ENCODE measurements at regions not wholly inside any gene's neighbourhood (a gene's known extent, or its start where the extent isn't known, plus 50 kb on each side); places are given as distances from the start of the nearest gene placed in this dataset.
"Not testable (repeated sequence)": the region's sequence is repeated elsewhere in the genome, so short reads cannot be mapped to it uniquely, and the experiment has no call there.

DNA sequence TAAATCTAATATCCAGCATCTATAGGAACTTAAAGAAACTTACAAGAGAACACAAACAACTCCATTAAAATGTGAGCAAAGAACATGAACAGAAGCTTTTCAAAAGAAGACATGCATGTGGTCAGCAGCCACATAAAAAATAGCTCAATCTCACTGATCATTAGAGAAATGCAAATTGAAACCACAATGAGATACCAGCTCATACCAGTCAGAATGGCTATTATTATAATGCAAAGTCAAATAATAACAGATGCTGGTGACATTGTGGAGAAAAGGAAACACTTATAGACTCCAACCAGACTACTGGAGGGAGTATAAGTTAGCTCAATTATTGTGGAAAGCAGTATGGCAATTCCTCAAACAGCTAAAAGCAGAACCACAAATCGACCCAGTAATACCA, 1314.5 kb downstream of the XPNPEP1 start:
- H3K27me3 ChIP-seq (ENCODE audit: insufficient read depth, low read depth): no peaks in the 10 kb centered on the region
- H3K4me1 ChIP-seq (ENCODE audit: low read depth, poor library complexity, severe bottlenecking): no peaks in the 10 kb centered on the region
- TF ChIP-seq, protein P1, sequence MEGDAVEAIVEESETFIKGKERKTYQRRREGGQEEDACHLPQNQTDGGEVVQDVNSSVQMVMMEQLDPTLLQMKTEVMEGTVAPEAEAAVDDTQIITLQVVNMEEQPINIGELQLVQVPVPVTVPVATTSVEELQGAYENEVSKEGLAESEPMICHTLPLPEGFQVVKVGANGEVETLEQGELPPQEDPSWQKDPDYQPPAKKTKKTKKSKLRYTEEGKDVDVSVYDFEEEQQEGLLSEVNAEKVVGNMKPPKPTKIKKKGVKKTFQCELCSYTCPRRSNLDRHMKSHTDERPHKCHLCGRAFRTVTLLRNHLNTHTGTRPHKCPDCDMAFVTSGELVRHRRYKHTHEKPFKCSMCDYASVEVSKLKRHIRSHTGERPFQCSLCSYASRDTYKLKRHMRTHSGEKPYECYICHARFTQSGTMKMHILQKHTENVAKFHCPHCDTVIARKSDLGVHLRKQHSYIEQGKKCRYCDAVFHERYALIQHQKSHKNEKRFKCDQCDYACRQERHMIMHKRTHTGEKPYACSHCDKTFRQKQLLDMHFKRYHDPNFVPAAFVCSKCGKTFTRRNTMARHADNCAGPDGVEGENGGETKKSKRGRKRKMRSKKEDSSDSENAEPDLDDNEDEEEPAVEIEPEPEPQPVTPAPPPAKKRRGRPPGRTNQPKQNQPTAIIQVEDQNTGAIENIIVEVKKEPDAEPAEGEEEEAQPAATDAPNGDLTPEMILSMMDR (conservative IDR thresholded peaks at IDR 0.05; ENCODE audit: low read depth, low read length): no peak
- no peak overlapping the region for H3K27ac ChIP-seq
- H3K79me2 ChIP-seq (ENCODE audit: insufficient read depth, low read depth): no peaks in the 10 kb centered on the region
- H3K4me2 ChIP-seq: no peak overlapping the region
- no peaks in the 10 kb centered on the region for H3K36me3 ChIP-seq (ENCODE audit: insufficient read depth)
- H4K20me1 ChIP-seq (ENCODE audit: insufficient read depth): no peaks in the 10 kb centered on the region
- no peak overlapping the region for H2AFZ ChIP-seq (ENCODE audit: low read depth)
- no peak overlapping the region for H3K4me3 ChIP-seq (IDR thresholded peaks at IDR 0.05; ENCODE audit: insufficient read depth, low read depth, low read length)
- no peak overlapping the region for H3K9ac ChIP-seq

DNA sequence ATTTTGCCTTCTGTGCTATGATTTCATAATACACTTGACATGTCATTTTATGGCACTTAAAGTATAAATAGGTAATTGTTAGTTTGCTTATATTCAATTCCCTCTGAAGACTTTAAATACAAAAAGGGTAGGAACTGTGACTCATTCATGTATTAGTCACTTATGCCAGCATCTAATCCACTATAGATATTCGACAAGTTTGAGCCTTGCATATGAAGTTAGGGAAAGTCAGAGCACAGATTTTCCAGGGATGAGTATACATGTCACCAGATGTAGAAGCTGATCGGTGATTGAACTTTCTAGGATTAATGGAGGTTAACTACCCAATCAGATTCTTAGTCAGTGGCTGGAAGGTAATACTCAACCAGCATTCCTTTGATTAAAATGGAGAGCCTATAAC, 1321.5 kb downstream of the XPNPEP1 start:
- H3K79me2 ChIP-seq (ENCODE audit: insufficient read depth, low read depth): no peaks in the 10 kb centered on the region
- TF ChIP-seq, protein P1 (conservative IDR thresholded peaks at IDR 0.05; ENCODE audit: low read depth, low read length): no peak
- no peak overlapping the region for H3K9ac ChIP-seq
- H3K27ac ChIP-seq: no peak overlapping the region
- no peaks in the 10 kb centered on the region for H3K27me3 ChIP-seq (ENCODE audit: insufficient read depth, low read depth)
- no peak overlapping the region for H2AFZ ChIP-seq (ENCODE audit: low read depth)
- H3K4me1 ChIP-seq (ENCODE audit: low read depth, poor library complexity, severe bottlenecking): no peaks in the 10 kb centered on the region
- H4K20me1 ChIP-seq (ENCODE audit: insufficient read depth): no peaks in the 10 kb centered on the region
- no peak overlapping the region for H3K4me2 ChIP-seq
- H3K4me3 ChIP-seq (IDR thresholded peaks at IDR 0.05; ENCODE audit: insufficient read depth, low read depth, low read length): no peak overlapping the region
- no peaks in the 10 kb centered on the region for H3K36me3 ChIP-seq (ENCODE audit: insufficient read depth)

DNA sequence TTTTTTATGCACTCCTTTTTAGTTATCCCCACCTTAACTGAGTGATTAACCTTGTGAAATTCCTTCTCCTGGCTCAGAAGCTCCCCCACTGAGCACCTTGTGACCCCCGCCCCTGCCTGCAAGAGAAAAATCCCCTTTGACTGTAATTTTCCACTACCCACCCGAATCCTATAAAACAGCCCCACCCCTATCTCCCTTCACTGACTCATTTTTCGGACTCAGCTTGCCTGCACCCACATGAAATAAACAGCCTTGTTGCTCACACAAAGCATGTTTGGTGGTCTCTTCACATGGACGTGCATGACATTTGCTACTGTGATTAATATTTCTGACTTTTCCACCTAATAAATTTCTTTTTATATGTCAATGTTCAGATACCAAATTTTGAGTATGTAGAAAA, 1322.8 kb downstream of the XPNPEP1 start:
- H3K36me3 ChIP-seq (ENCODE audit: insufficient read depth); H3K27ac ChIP-seq; H3K79me2 ChIP-seq (ENCODE audit: insufficient read depth, low read depth); H4K20me1 ChIP-seq (ENCODE audit: insufficient read depth); H2AFZ ChIP-seq (ENCODE audit: low read depth); H3K4me2 ChIP-seq; H3K9ac ChIP-seq; H3K4me3 ChIP-seq (IDR thresholded peaks at IDR 0.05; ENCODE audit: insufficient read depth, low read depth, low read length); H3K4me1 ChIP-seq (ENCODE audit: low read depth, poor library complexity, severe bottlenecking); H3K27me3 ChIP-seq (ENCODE audit: insufficient read depth, low read depth): not testable (repeated sequence)

DNA sequence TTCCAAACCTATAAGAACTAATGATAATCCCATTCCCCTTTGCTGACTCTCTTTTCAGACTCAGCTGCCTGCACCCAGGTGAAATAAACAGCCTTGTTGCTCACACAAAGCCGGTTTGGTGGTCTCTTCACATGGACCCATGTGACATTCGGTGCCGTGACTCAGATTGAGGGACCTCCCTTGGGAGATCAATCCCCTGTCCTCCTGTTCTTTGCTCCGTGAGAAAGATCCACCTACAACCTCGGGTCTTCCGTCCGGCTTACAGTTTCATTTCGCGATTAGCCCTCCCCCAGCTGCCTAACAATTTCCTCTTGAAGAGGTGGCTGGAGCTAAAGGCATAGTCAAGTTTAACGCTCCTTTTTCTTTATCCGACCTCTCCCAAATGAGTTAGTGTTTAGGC, 1324.0 kb downstream of the XPNPEP1 start:
- H2AFZ ChIP-seq (ENCODE audit: low read depth); H3K4me3 ChIP-seq (IDR thresholded peaks at IDR 0.05; ENCODE audit: insufficient read depth, low read depth, low read length); H3K4me1 ChIP-seq (ENCODE audit: low read depth, poor library complexity, severe bottlenecking); H3K27me3 ChIP-seq (ENCODE audit: insufficient read depth, low read depth); H3K9ac ChIP-seq; H3K36me3 ChIP-seq (ENCODE audit: insufficient read depth); H3K4me2 ChIP-seq; H4K20me1 ChIP-seq (ENCODE audit: insufficient read depth); H3K27ac ChIP-seq; H3K79me2 ChIP-seq (ENCODE audit: insufficient read depth, low read depth): not testable (repeated sequence)

DNA sequence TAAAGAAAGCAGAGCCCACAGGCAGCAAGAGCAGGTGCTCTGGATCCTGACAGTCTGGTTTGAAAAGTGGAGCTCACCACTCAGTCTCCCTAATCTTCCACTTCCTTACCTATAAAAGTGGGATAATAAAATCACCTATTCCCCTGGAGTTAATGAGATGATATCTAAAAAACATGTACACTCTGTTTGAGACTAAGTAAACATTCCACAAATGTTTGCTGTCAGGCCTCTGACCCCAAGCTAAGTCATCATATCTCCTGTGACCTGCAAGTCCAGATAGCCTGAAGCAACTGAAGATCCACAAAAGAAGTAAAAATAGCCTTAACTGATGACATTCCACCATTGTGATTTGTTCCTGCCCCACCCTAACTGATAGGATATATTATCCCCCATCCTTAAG, 1324.5 kb downstream of the XPNPEP1 start:
- no peaks in the 10 kb centered on the region for H3K79me2 ChIP-seq (ENCODE audit: insufficient read depth, low read depth)
- no peaks in the 10 kb centered on the region for H3K36me3 ChIP-seq (ENCODE audit: insufficient read depth)
- TF ChIP-seq, protein P1 (conservative IDR thresholded peaks at IDR 0.05; ENCODE audit: low read depth, low read length): no peak
- H3K4me1 ChIP-seq (ENCODE audit: low read depth, poor library complexity, severe bottlenecking): no peaks in the 10 kb centered on the region
- H3K27ac ChIP-seq: no peak overlapping the region
- H3K4me2 ChIP-seq: no peak overlapping the region
- H3K9ac ChIP-seq: no peak overlapping the region
- H2AFZ ChIP-seq (ENCODE audit: low read depth): no peak overlapping the region
- no peaks in the 10 kb centered on the region for H3K27me3 ChIP-seq (ENCODE audit: insufficient read depth, low read depth)
- no peaks in the 10 kb centered on the region for H4K20me1 ChIP-seq (ENCODE audit: insufficient read depth)
- H3K4me3 ChIP-seq (IDR thresholded peaks at IDR 0.05; ENCODE audit: insufficient read depth, low read depth, low read length): no peak overlapping the region

Data from KMS-11 (cell line).